ENCODE measurements at regions not wholly inside any gene's neighbourhood (a gene's known extent, or its start where the extent isn't known, plus 50 kb on each side); places are given as distances from the start of the nearest gene placed in this dataset.

- no peaks in the 10 kb centered on the region for H3K27me3 ChIP-seq (ENCODE audit: low read depth, low read length)
- no peaks in the 10 kb centered on the region for H3K4me1 ChIP-seq (ENCODE audit: control insufficient read depth in 1 of 2, insufficient read depth in 2 of 2, low read length in 2 of 2)
- H3K9me3 ChIP-seq (ENCODE audit: control insufficient read depth in 1 of 2, low read length in 2 of 2), result no peaks in the 10 kb centered on the region
- H3K36me3 ChIP-seq (ENCODE audit: control insufficient read depth in 1 of 2, insufficient read depth in 2 of 2, low read length in 2 of 2), result no peaks in the 10 kb centered on the region
- no peak overlapping the region for H3K4me3 ChIP-seq (ENCODE audit: low read depth in 1 of 2, low read length in 2 of 2)
- H3K27ac ChIP-seq (ENCODE audit: low read length), result no peak overlapping the region
These were observed 399.8 kb upstream of the MEF2C start for GRCh38 chr5:89282554-89283510.

- Histone ChIP-seq H3K27ac (ENCODE audit: low read length) (no peak overlapping the region), H3K36me3 (ENCODE audit: control insufficient read depth in 1 of 2, insufficient read depth in 2 of 2, low read length in 2 of 2) (no peaks in the 10 kb centered on the region), H3K9me3 (ENCODE audit: control insufficient read depth in 1 of 2, low read length in 2 of 2) (no peaks in the 10 kb centered on the region), H3K4me1 (ENCODE audit: control insufficient read depth in 1 of 2, insufficient read depth in 2 of 2, low read length in 2 of 2) (no peaks in the 10 kb centered on the region), H3K27me3 (ENCODE audit: low read depth, low read length) (no peaks in the 10 kb centered on the region), H3K4me3 (ENCODE audit: low read depth in 1 of 2, low read length in 2 of 2) (no peak overlapping the region)
These were observed 399.0 kb upstream of the MEF2C start for GRCh38 chr5:89281766-89282553.

- no peaks in the 10 kb centered on the region for H3K36me3 ChIP-seq (ENCODE audit: control insufficient read depth in 1 of 2, insufficient read depth in 2 of 2, low read length in 2 of 2)
- no peak overlapping the region for H3K27ac ChIP-seq (ENCODE audit: low read length)
- H3K4me1 ChIP-seq (ENCODE audit: control insufficient read depth in 1 of 2, insufficient read depth in 2 of 2, low read length in 2 of 2), result no peaks in the 10 kb centered on the region
- H3K27me3 ChIP-seq (ENCODE audit: low read depth, low read length), result no peaks in the 10 kb centered on the region
- H3K9me3 ChIP-seq (ENCODE audit: control insufficient read depth in 1 of 2, low read length in 2 of 2), result no peaks in the 10 kb centered on the region
- H3K4me3 ChIP-seq (ENCODE audit: low read depth in 1 of 2, low read length in 2 of 2), result no peak overlapping the region
These were observed 398.2 kb upstream of the MEF2C start for GRCh38 chr5:89281211-89281610.

- Histone ChIP-seq H3K9me3 (ENCODE audit: control insufficient read depth in 1 of 2, low read length in 2 of 2) (no peaks in the 10 kb centered on the region), H3K36me3 (ENCODE audit: control insufficient read depth in 1 of 2, insufficient read depth in 2 of 2, low read length in 2 of 2) (no peaks in the 10 kb centered on the region), H3K27me3 (ENCODE audit: low read depth, low read length) (no peaks in the 10 kb centered on the region), H3K4me3 (ENCODE audit: low read depth in 1 of 2, low read length in 2 of 2) (no peak overlapping the region), H3K4me1 (ENCODE audit: control insufficient read depth in 1 of 2, insufficient read depth in 2 of 2, low read length in 2 of 2) (no peaks in the 10 kb centered on the region), H3K27ac (ENCODE audit: low read length) (no peak overlapping the region)
These were observed 397.4 kb upstream of the MEF2C start for GRCh38 chr5:89280103-89281037.

GRCh38 chr5:89279391-89280036 lies 396.5 kb upstream of the MEF2C start:
- Histone ChIP-seq H3K9me3 (ENCODE audit: control insufficient read depth in 1 of 2, low read length in 2 of 2) (no peaks in the 10 kb centered on the region), H3K36me3 (ENCODE audit: control insufficient read depth in 1 of 2, insufficient read depth in 2 of 2, low read length in 2 of 2) (no peaks in the 10 kb centered on the region), H3K4me3 (ENCODE audit: low read depth in 1 of 2, low read length in 2 of 2) (no peak overlapping the region), H3K4me1 (ENCODE audit: control insufficient read depth in 1 of 2, insufficient read depth in 2 of 2, low read length in 2 of 2) (no peaks in the 10 kb centered on the region), H3K27ac (ENCODE audit: low read length) (no peak overlapping the region), H3K27me3 (ENCODE audit: low read depth, low read length) (no peaks in the 10 kb centered on the region)

GRCh38 chr5:89277816-89278215 lies 394.8 kb upstream of the MEF2C start:
- Histone ChIP-seq H3K4me3 (ENCODE audit: low read depth in 1 of 2, low read length in 2 of 2) (no peak overlapping the region), H3K9me3 (ENCODE audit: control insufficient read depth in 1 of 2, low read length in 2 of 2) (no peaks in the 10 kb centered on the region), H3K27ac (ENCODE audit: low read length) (no peak overlapping the region), H3K4me1 (ENCODE audit: control insufficient read depth in 1 of 2, insufficient read depth in 2 of 2, low read length in 2 of 2) (no peaks in the 10 kb centered on the region), H3K27me3 (ENCODE audit: low read depth, low read length) (no peaks in the 10 kb centered on the region), H3K36me3 (ENCODE audit: control insufficient read depth in 1 of 2, insufficient read depth in 2 of 2, low read length in 2 of 2) (no peaks in the 10 kb centered on the region)

- Histone ChIP-seq H3K9me3 (ENCODE audit: control insufficient read depth in 1 of 2, low read length in 2 of 2) (no peaks in the 10 kb centered on the region), H3K27me3 (ENCODE audit: low read depth, low read length) (no peaks in the 10 kb centered on the region), H3K36me3 (ENCODE audit: control insufficient read depth in 1 of 2, insufficient read depth in 2 of 2, low read length in 2 of 2) (no peaks in the 10 kb centered on the region), H3K4me3 (ENCODE audit: low read depth in 1 of 2, low read length in 2 of 2) (no peak overlapping the region), H3K27ac (ENCODE audit: low read length) (no peak overlapping the region), H3K4me1 (ENCODE audit: control insufficient read depth in 1 of 2, insufficient read depth in 2 of 2, low read length in 2 of 2) (no peaks in the 10 kb centered on the region)
These were observed 393.8 kb upstream of the MEF2C start for GRCh38 chr5:89276566-89277305.

- H3K36me3 ChIP-seq (ENCODE audit: control insufficient read depth in 1 of 2, insufficient read depth in 2 of 2, low read length in 2 of 2), result no peaks in the 10 kb centered on the region
- no peak overlapping the region for H3K4me3 ChIP-seq (ENCODE audit: low read depth in 1 of 2, low read length in 2 of 2)
- H3K27me3 ChIP-seq (ENCODE audit: low read depth, low read length), result no peaks in the 10 kb centered on the region
- no peaks in the 10 kb centered on the region for H3K4me1 ChIP-seq (ENCODE audit: control insufficient read depth in 1 of 2, insufficient read depth in 2 of 2, low read length in 2 of 2)
- H3K9me3 ChIP-seq (ENCODE audit: control insufficient read depth in 1 of 2, low read length in 2 of 2), result no peaks in the 10 kb centered on the region
- no peak overlapping the region for H3K27ac ChIP-seq (ENCODE audit: low read length)
These were observed 392.3 kb upstream of the MEF2C start for GRCh38 chr5:89275066-89275855.

- no peaks in the 10 kb centered on the region for H3K27me3 ChIP-seq (ENCODE audit: low read depth, low read length)
- H3K36me3 ChIP-seq (ENCODE audit: control insufficient read depth in 1 of 2, insufficient read depth in 2 of 2, low read length in 2 of 2), result no peaks in the 10 kb centered on the region
- no peak overlapping the region for H3K4me3 ChIP-seq (ENCODE audit: low read depth in 1 of 2, low read length in 2 of 2)
- no peaks in the 10 kb centered on the region for H3K4me1 ChIP-seq (ENCODE audit: control insufficient read depth in 1 of 2, insufficient read depth in 2 of 2, low read length in 2 of 2)
- no peaks in the 10 kb centered on the region for H3K9me3 ChIP-seq (ENCODE audit: control insufficient read depth in 1 of 2, low read length in 2 of 2)
- no peak overlapping the region for H3K27ac ChIP-seq (ENCODE audit: low read length)
These were observed 390.3 kb upstream of the MEF2C start for GRCh38 chr5:89273289-89273688.

All from muscle layer of duodenum (tissue), 2 donors.